ENCODE measurements at regions not wholly inside any gene's neighbourhood (a gene's known extent, or its start where the extent isn't known, plus 50 kb on each side); places are given as distances from the start of the nearest gene placed in this dataset.

- TF ChIP-seq, protein P1, sequence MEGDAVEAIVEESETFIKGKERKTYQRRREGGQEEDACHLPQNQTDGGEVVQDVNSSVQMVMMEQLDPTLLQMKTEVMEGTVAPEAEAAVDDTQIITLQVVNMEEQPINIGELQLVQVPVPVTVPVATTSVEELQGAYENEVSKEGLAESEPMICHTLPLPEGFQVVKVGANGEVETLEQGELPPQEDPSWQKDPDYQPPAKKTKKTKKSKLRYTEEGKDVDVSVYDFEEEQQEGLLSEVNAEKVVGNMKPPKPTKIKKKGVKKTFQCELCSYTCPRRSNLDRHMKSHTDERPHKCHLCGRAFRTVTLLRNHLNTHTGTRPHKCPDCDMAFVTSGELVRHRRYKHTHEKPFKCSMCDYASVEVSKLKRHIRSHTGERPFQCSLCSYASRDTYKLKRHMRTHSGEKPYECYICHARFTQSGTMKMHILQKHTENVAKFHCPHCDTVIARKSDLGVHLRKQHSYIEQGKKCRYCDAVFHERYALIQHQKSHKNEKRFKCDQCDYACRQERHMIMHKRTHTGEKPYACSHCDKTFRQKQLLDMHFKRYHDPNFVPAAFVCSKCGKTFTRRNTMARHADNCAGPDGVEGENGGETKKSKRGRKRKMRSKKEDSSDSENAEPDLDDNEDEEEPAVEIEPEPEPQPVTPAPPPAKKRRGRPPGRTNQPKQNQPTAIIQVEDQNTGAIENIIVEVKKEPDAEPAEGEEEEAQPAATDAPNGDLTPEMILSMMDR (IDR thresholded peaks at IDR 0.05; ENCODE audit: low read depth, low read length, missing control alignments): no peak
- no peak overlapping the region for H3K4me3 ChIP-seq (ENCODE audit: low read depth, low read length)
- in situ Hi-C loops (cut with HindIII; ENCODE audit: low sequenced_read_pairs): no loop called here
- DNase-seq (ENCODE audit: low read depth): no peak
Observed at GRCh38 chr7:70870349-70870748, 261.6 kb upstream of the GALNT17 start.

DNA sequence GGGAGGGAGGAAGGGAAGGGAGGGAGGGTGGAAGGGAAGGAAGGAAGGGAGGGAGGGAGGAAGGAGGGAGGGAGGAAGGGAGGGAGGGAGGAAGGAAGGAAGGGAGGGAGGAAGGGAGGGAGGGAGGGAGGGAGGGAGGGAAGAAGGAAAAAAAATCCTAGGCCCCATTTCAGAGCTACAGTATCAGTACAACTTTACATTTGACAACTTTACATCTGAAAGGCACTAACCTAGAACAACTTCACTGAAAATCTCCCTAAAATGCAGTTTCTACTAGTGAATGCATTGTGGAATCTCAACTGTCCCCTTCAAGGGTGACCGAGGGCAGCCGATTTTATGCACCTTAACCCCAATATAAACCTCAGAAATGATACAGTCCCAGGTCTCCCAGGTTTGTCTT lies 259.8 kb upstream of the GALNT17 start:
- TF ChIP-seq, protein P1 (IDR thresholded peaks at IDR 0.05; ENCODE audit: low read depth, low read length, missing control alignments): no peak

DNA sequence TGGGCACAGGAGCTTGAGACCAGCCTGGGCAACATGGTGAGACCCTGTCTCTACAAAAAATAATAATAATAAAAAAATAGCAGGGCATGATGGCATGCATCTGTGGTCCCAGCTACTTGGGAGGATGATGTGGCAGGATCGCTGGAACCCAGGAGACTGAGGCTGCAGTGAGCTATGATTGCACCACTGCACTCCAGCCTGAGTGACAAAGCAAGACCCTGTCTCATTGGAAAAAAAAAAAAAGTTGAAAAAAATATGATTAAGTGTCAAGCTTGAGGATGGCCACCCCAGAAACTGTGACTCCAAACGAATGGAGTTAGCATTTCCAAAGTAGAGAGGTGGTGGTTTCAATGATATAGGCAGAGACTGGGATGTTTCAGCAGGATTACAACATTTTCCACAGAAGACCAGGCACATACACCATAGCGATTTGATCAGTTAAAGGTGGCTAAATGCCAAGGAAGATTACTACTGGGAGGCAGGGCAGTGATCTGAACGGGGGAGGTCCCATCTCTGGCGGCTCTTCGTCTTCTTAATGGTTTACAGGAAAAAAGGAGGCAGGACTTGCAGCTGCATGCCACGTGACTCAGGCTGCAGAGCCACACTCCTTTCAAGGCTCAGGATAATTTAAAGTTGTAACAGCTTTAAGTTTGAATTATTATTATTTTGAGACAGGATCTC lies 250.6 kb upstream of the GALNT17 start:
- no peak overlapping the region for H3K4me3 ChIP-seq (ENCODE audit: low read depth, low read length)
- TF ChIP-seq, protein P1 (IDR thresholded peaks at IDR 0.05; ENCODE audit: low read depth, low read length, missing control alignments): no peak
- in situ Hi-C loops (cut with HindIII; ENCODE audit: low sequenced_read_pairs): no loop called here
- no peak for DNase-seq (ENCODE audit: low read depth)

More for the DNA sequence above, 259.8 kb upstream of the GALNT17 start:
- DNase-seq (ENCODE audit: low read depth): no peak
- no peak overlapping the region for H3K4me3 ChIP-seq (ENCODE audit: low read depth, low read length)
- in situ Hi-C loops (cut with HindIII; ENCODE audit: low sequenced_read_pairs): no loop called here

GRCh38 chr7:70883750-70884439 lies 248.0 kb upstream of the GALNT17 start:
- H3K4me3 ChIP-seq (ENCODE audit: low read depth, low read length): no peak overlapping the region
- no peak for DNase-seq (ENCODE audit: low read depth)
- TF ChIP-seq, protein P1 (IDR thresholded peaks at IDR 0.05; ENCODE audit: low read depth, low read length, missing control alignments): no peak
- in situ Hi-C loops (cut with HindIII; ENCODE audit: low sequenced_read_pairs): no loop called here

DNA sequence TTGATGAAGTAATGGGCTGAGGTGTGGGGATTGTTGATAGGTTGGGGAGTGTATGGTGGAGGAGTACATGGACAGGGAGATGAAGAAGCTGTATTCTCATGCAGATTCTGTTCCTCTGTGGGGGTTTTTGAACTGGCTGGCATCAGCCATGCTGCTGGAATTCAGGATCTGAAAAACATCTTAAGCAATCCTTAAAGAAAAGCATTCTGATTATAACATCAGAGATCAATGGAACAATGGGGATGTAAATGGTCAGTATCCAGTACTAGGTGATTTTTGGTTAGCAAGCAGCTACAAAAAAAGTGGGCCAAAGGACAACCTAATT lies 247.5 kb upstream of the GALNT17 start:
- in situ Hi-C loops (cut with HindIII; ENCODE audit: low sequenced_read_pairs): no loop called here
- TF ChIP-seq, protein P1 (IDR thresholded peaks at IDR 0.05; ENCODE audit: low read depth, low read length, missing control alignments): no peak
- no peak overlapping the region for H3K4me3 ChIP-seq (ENCODE audit: low read depth, low read length)
- DNase-seq (ENCODE audit: low read depth): no peak

DNA sequence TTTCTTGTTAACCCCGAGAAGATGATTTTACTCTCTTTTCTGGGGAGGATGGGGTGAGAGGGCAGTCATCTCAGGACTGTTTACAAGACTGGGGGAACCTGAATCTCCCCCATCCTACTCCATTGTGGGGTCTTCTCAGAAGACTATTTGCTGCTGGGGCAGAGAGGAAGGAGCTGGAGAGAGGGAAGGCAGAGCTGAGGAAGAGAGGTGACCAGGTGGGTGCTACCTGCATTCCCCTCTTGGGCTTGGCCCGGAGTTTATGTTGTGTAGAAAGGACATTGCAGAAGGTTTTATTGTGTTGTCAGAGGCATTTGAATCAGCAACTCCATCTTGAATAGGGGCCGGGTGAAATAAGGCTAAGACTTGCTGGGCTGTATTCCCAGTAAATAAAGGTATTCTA lies 247.1 kb upstream of the GALNT17 start:
- in situ Hi-C loops (cut with HindIII; ENCODE audit: low sequenced_read_pairs): no loop called here
- H3K4me3 ChIP-seq (ENCODE audit: low read depth, low read length): no peak overlapping the region
- DNase-seq (ENCODE audit: low read depth): no peak
- TF ChIP-seq, protein P1 (IDR thresholded peaks at IDR 0.05; ENCODE audit: low read depth, low read length, missing control alignments): no peak

All from astrocyte of the cerebellum (primary cell).